ENCODE measurements at regions not wholly inside any gene's neighbourhood (a gene's known extent, or its start where the extent isn't known, plus 50 kb on each side); places are given as distances from the start of the nearest gene placed in this dataset.

- no peak for TF ChIP-seq TAF1 (IDR thresholded peaks at IDR 0.05; ENCODE audit: borderline replicate concordance, insufficient read depth, low read length)
- TF ChIP-seq REST (IDR thresholded peaks at IDR 0.05; ENCODE audit: insufficient read depth in 1 of 2, low read depth in 2 of 2, low read length in 2 of 2): no peak
Observed at GRCh38 chr2:5102823-5103222, 589.4 kb upstream of the SOX11 start.
